B cell (primary cell): ENCODE measurements at regions not wholly inside any gene's neighbourhood (a gene's known extent, or its start where the extent isn't known, plus 50 kb on each side); places are given as distances from the start of the nearest gene placed in this dataset.

Experiments used
- ATAC-seq: fragments of 200-7000 bp; cut with Tn5 transposase; one replicate; pipeline ENCODE4 v1.10.0; 2021; ENCODE audit warnings: low read depth, mild to moderate bottlenecking, moderate number of reproducible peaks, moderate library complexity
- CTCF ChIA-PET: fragments of 350-600 bp; sonication (Branson Sonifier 250); formaldehyde crosslinking; loops from one replicate; lab custom pipeline; 2021; ENCODE audit warnings: antibody characterized with exemption, inconsistent platforms; lab: Charles Lee
- POLR2A ChIA-PET: fragments of 350-600 bp; sonication (Branson Sonifier 250); formaldehyde crosslinking; loops from one replicate; lab custom pipeline; 2021; ENCODE audit warnings: antibody characterized with exemption; lab: Charles Lee
- DNase-seq: peaks from one replicate; pipeline ENCODE4 v3.0.0; 2013
- H2AFZ ChIP-seq: 2 replicates; pipeline ENCODE4 v1.6.1; 2012; ENCODE audit warnings: mild to moderate bottlenecking, low read depth, low read length; ENCODE audit not compliant: insufficient read depth, poor library complexity, severe bottlenecking
- H3K27ac ChIP-seq, 2 donors: 1 replicate in 1 of 2; 2 replicates in 1 of 2; pipeline ENCODE4 v1.5.1; 2012 to 2013; ENCODE audit warnings: low read length in 2 of 2, mild to moderate bottlenecking in 2 of 2, moderate library complexity in 1 of 2
- H3K27me3 ChIP-seq, 4 experiments: fragments of 200-600 bp in 1 of 4; sonication (generic) in 1 of 4; replicated peaks in 1 of 4; 1 replicate in 2 of 4; 2 replicates in 2 of 4; pipeline versions ENCODE4 v1.6.1 to v1.7.0; 2013 to 2016; ENCODE audit warnings: low read length in 3 of 4, mild to moderate bottlenecking in 2 of 4, mixed read lengths in 1 of 4, moderate library complexity in 1 of 4; ENCODE audit not compliant: insufficient read depth in 4 of 4, control insufficient read depth in 3 of 4; ENCODE audit errors: control extremely low read depth in 1 of 4
- H3K36me3 ChIP-seq, 2 experiments: replicated peaks in 1 of 2; 1 replicate in 1 of 2; 2 replicates in 1 of 2; pipeline versions ENCODE4 v1.6.1 to v1.7.1; 2013; ENCODE audit warnings: low read length in 1 of 2; ENCODE audit not compliant: insufficient read depth in 2 of 2, control insufficient read depth in 1 of 2; ENCODE audit errors: control extremely low read depth in 1 of 2, extremely low read depth in 1 of 2
- H3K4me1 ChIP-seq, 2 donors: fragments of 200-600 bp in 1 of 2; sonication (generic) in 1 of 2; 1 replicate in 1 of 2; 2 replicates in 1 of 2; pipeline versions ENCODE4 v1.5.1 to v1.6.1; 2013 to 2017; ENCODE audit warnings: low read length in 2 of 2; ENCODE audit not compliant: control insufficient read depth in 2 of 2, insufficient read depth in 2 of 2
- H3K4me2 ChIP-seq: replicated peaks from 2 replicates; pipeline ENCODE3; 2012; ENCODE audit warnings: mild to moderate bottlenecking, low read depth, low read length; ENCODE audit not compliant: poor library complexity, severe bottlenecking
- H3K4me3 ChIP-seq, 5 experiments: fragments of 200-600 bp in 1 of 5; sonication (generic) in 1 of 5; 1 replicate in 3 of 5; 2 replicates in 2 of 5; pipeline versions ENCODE4 v1.5.1 to v1.7.0; 2011 to 2016; ENCODE audit warnings: low read length in 4 of 5, mild to moderate bottlenecking in 4 of 5, low read depth in 2 of 5, control low read depth in 1 of 5, moderate library complexity in 1 of 5; ENCODE audit not compliant: insufficient read depth in 1 of 5; ENCODE audit errors: control extremely low read depth in 1 of 5, extremely low read depth in 1 of 5
- H3K79me2 ChIP-seq: fragments of 200-600 bp; sonication (generic); one replicate; pipeline ENCODE4 v1.6.0; 2016; ENCODE audit warnings: low read length; ENCODE audit not compliant: control insufficient read depth, insufficient read depth
- H3K9ac ChIP-seq: fragments of 200-600 bp; sonication (generic); 2 replicates; pipeline ENCODE4 v1.6.1; 2017; ENCODE audit warnings: mild to moderate bottlenecking, low read length, moderate library complexity
- H3K9me3 ChIP-seq, 3 donors: one replicate each; pipeline versions ENCODE4 v1.6.1 to v1.7.1; 2013; ENCODE audit warnings: low read length in 2 of 3; ENCODE audit not compliant: control insufficient read depth in 2 of 3, insufficient read depth in 1 of 3; ENCODE audit errors: control extremely low read depth in 1 of 3
- H4K20me1 ChIP-seq: 2 replicates; pipeline ENCODE4 v1.6.0; 2012; ENCODE audit warnings: mild to moderate bottlenecking, low read length; ENCODE audit not compliant: insufficient read depth, control insufficient read depth, poor library complexity, severe bottlenecking
- H3K27ac Mint-ChIP-seq: one replicate; pipeline ENCODE4 v1.8.0; 2021; ENCODE audit warnings: mixed read lengths
- H3K27me3 Mint-ChIP-seq: one replicate; pipeline ENCODE4 v1.8.0; 2021; ENCODE audit warnings: mixed read lengths
- H3K4me1 Mint-ChIP-seq: one replicate; pipeline ENCODE4 v1.8.0; 2021; ENCODE audit warnings: mixed read lengths
- H3K4me3 Mint-ChIP-seq: one replicate; pipeline ENCODE4 v1.8.0; 2021; ENCODE audit warnings: mixed read lengths
- H3K9me3 Mint-ChIP-seq: one replicate; pipeline ENCODE4 v1.8.0; 2022; ENCODE audit warnings: mixed read lengths; ENCODE audit not compliant: insufficient read depth
- EZH2 ChIP-seq: IDR thresholded peaks from 2 replicates; pipeline ENCODE4 v1.6.1; 2012; ENCODE audit warnings: borderline replicate concordance, low read depth, mild to moderate bottlenecking, moderate library complexity, low read length; ENCODE audit not compliant: insufficient read depth, poor library complexity, severe bottlenecking
- WGBS: methylation state at CpG from one replicate; pipeline ENCODE4 v1.1.5; 2013; ENCODE audit warnings: missing lambda C conversion rate; ENCODE audit not compliant: insufficient coverage; 5-methylcytosine and 5-hydroxymethylcytosine counted together
- intact Hi-C: fragments of 100-400 bp; cut with micrococcal nuclease; formaldehyde crosslinking; loops from one replicate; pipeline ENCODE4 v1.10.0; 2022
- TF ChIP-seq, protein P1 (sequence below): fragments of 200-600 bp; IDR thresholded peaks from one replicate; pipeline ENCODE4 v1.8.0; 2022; ENCODE audit warnings: antibody characterized with exemption, mild to moderate bottlenecking

DNA sequence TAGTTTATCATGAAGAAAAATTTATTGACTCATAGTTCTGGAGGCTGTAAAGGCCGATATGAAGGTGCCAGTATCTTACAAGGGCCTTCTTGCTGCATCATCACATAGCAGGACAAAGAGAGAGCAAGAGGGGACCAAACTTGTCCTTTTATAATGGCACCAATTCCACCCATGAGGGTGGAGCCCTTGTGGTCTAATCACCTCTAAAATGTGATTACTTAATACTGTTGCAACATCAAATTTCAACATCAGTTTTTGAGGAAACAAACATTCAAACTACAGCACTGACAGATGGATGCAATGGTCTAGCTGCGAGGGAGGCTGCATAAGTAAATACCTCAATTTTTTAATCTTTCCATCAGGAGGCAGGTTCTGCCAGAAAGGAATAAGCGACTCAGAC is 76.7 kb upstream of the LAMA2 start:
- no peak overlapping the region for H3K27ac Mint-ChIP-seq
- Histone ChIP-seq H3K4me3 (no peak overlapping the region), H3K27ac (no peak overlapping the region), H3K27me3 (no peaks in the 10 kb centered on the region), H3K9ac (no peak overlapping the region), H2AFZ (no peak overlapping the region), H4K20me1 (no peaks in the 10 kb centered on the region), H3K36me3 (no peaks in the 10 kb centered on the region), H3K79me2 (no peaks in the 10 kb centered on the region), H3K9me3 (no peaks in the 10 kb centered on the region), H3K4me2 (no peak overlapping the region), H3K4me1 (no peaks in the 10 kb centered on the region)
- no peaks in the 10 kb centered on the region for H3K9me3 Mint-ChIP-seq
- intact Hi-C loops, result loop anchor here (5.0 kb wide), 2 partner anchors 446 to 566 kb away; no protein-coding TSS in a partner anchor
- no peak overlapping the region for H3K4me3 Mint-ChIP-seq
- no peak for DNase-seq
- 67% methylated on average over 1 of the region's 3 CpGs for WGBS
- ChIA-PET CTCF (interaction anchor here (1.8 kb wide), 1 partner anchor 445 kb away, joined by 4 read pairs; no protein-coding TSS in a partner anchor), POLR2A (no interaction called here)
- TF ChIP-seq, protein P1, sequence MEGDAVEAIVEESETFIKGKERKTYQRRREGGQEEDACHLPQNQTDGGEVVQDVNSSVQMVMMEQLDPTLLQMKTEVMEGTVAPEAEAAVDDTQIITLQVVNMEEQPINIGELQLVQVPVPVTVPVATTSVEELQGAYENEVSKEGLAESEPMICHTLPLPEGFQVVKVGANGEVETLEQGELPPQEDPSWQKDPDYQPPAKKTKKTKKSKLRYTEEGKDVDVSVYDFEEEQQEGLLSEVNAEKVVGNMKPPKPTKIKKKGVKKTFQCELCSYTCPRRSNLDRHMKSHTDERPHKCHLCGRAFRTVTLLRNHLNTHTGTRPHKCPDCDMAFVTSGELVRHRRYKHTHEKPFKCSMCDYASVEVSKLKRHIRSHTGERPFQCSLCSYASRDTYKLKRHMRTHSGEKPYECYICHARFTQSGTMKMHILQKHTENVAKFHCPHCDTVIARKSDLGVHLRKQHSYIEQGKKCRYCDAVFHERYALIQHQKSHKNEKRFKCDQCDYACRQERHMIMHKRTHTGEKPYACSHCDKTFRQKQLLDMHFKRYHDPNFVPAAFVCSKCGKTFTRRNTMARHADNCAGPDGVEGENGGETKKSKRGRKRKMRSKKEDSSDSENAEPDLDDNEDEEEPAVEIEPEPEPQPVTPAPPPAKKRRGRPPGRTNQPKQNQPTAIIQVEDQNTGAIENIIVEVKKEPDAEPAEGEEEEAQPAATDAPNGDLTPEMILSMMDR, result no peak
- no peak for TF ChIP-seq EZH2
- no peaks in the 10 kb centered on the region for H3K27me3 Mint-ChIP-seq
- ATAC-seq, result no peak
- H3K4me1 Mint-ChIP-seq, result no peaks in the 10 kb centered on the region

DNA sequence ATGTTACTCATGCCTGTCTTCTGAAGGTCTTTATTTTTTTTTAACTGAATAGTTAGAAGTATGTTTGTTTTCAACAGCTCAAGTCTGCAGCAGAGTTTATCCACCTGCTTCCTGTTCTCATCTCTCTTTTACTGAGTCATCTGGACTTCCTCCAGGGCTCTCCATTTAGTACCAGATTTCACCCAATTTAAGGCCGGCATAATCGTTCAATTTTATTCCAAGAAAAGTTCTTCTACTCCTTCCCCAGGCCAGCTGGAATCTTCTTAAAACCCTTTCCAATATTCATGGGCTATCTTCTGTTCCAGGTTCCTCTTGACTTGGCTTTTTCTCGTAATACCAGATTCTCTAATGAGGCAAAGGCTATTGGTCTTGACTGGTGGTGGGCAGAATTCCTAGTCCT is 79.0 kb upstream of the LAMA2 start:
- no peaks in the 10 kb centered on the region for H3K27me3 Mint-ChIP-seq
- Histone ChIP-seq H3K9me3 (no peaks in the 10 kb centered on the region), H3K36me3 (no peaks in the 10 kb centered on the region), H4K20me1 (no peaks in the 10 kb centered on the region), H2AFZ (no peak overlapping the region), H3K27me3 (no peaks in the 10 kb centered on the region), H3K4me3 (no peak overlapping the region), H3K79me2 (no peaks in the 10 kb centered on the region), H3K27ac (no peak overlapping the region), H3K4me1 (no peaks in the 10 kb centered on the region), H3K9ac (no peak overlapping the region), H3K4me2 (no peak overlapping the region)
- no peak for DNase-seq
- TF ChIP-seq EZH2, result no peak
- TF ChIP-seq, protein P1, result no peak
- H3K4me1 Mint-ChIP-seq, result no peaks in the 10 kb centered on the region
- H3K9me3 Mint-ChIP-seq, result no peaks in the 10 kb centered on the region
- ChIA-PET POLR2A (no interaction called here), CTCF (no interaction called here)
- 54% methylated on average over 2 of the region's 3 CpGs for WGBS
- intact Hi-C loops, result no loop called here
- H3K4me3 Mint-ChIP-seq, result no peak overlapping the region
- no peak for ATAC-seq
- H3K27ac Mint-ChIP-seq, result no peak overlapping the region
